Upper lobe of left lung (tissue), 6 donors: ENCODE measurements at regions not wholly inside any gene's neighbourhood (a gene's known extent, or its start where the extent isn't known, plus 50 kb on each side); places are given as distances from the start of the nearest gene placed in this dataset.

Experiments used
- ATAC-seq, 2 donors: fragments of 200-7000 bp; cut with Tn5 transposase; one replicate each; pipeline ENCODE4 v1.9.1; 2022; ENCODE audit warnings: mild to moderate bottlenecking in 2 of 2, moderate library complexity in 2 of 2; ENCODE audit not compliant: low FRiP score in 2 of 2
- DNase-seq, 2 donors: peaks; one replicate each; pipeline ENCODE4 v3.0.0-alpha.2; 2019 to 2020
- H3K27ac ChIP-seq, 4 donors: fragments of 200-600 bp; sonication (generic); one replicate each; pipeline ENCODE4 v1.5.1; 2016 to 2019
- H3K27me3 ChIP-seq, 4 donors: fragments of 200-600 bp; sonication (generic); one replicate each; pipeline ENCODE4 v1.5.1; 2017 to 2019
- H3K36me3 ChIP-seq, 4 donors: fragments of 200-600 bp; sonication (generic); one replicate each; pipeline ENCODE4 v1.5.1; 2016 to 2019
- H3K4me1 ChIP-seq, 4 donors: fragments of 200-600 bp; sonication (generic); one replicate each; pipeline ENCODE4 v1.5.1; 2018 to 2019
- H3K4me3 ChIP-seq, 4 donors: fragments of 200-600 bp; sonication (generic); one replicate each; pipeline ENCODE4 v1.5.1; 2017 to 2019; ENCODE audit warnings: mild to moderate bottlenecking in 2 of 4, moderate library complexity in 1 of 4
- H3K9me3 ChIP-seq, 4 donors: fragments of 200-600 bp; sonication (generic); one replicate each; pipeline ENCODE4 v1.5.1; 2018 to 2019
- CTCF ChIP-seq, 6 experiments: fragments of 450-650 bp in 4 of 6; fragments of 200-600 bp in 2 of 6; sonication (generic) in 2 of 6; IDR thresholded peaks; one replicate each; pipeline ENCODE4 v1.5.1; 2016 to 2019; ENCODE audit warnings: antibody characterized with exemption in 6 of 6
- EP300 ChIP-seq, 4 donors: sonication (generic); formaldehyde crosslinking; IDR thresholded peaks; one replicate each; pipeline ENCODE4 v1.5.1; 2017; ENCODE audit warnings: antibody characterized with exemption in 4 of 4, control low read depth in 2 of 4
- POLR2A ChIP-seq, 4 donors: fragments of 450-650 bp; IDR thresholded peaks; one replicate each; pipeline ENCODE4 v1.5.1; 2016 to 2017; ENCODE audit warnings: antibody characterized with exemption in 4 of 4, mild to moderate bottlenecking in 2 of 4
- POLR2AphosphoS5 ChIP-seq, 2 donors: sonication (generic); formaldehyde crosslinking; IDR thresholded peaks; one replicate each; pipeline ENCODE4 v1.5.1; 2017; ENCODE audit warnings: antibody characterized with exemption in 2 of 2
- WGBS, 2 donors: methylation state at CpG; one replicate each; pipeline ENCODE4 v1.1.5; 2017 to 2018; 5-methylcytosine and 5-hydroxymethylcytosine counted together
- donor health status: DM: no; HTN: no; CAD: no; lungs with moderate emphysema.
- donor health status: DM: no; HTN: yes; CAD: no; lungs with severe emphysema.

- H3K27me3 ChIP-seq = no peaks in the 10 kb centered on the region
- H3K9me3 ChIP-seq = no peaks in the 10 kb centered on the region
- H3K4me3 ChIP-seq = no peak overlapping the region
- no peak overlapping the region for H3K27ac ChIP-seq
- no peak for ATAC-seq
- no peak for TF ChIP-seq POLR2A (IDR thresholded peaks at IDR 0.05)
- no peak for TF ChIP-seq CTCF (IDR thresholded peaks at IDR 0.05)
- no peak for TF ChIP-seq EP300 (IDR thresholded peaks at IDR 0.05)
- TF ChIP-seq POLR2AphosphoS5 (IDR thresholded peaks at IDR 0.05) = no peak
- H3K4me1 ChIP-seq = no peaks in the 10 kb centered on the region
- WGBS, 2 donors = 76 to 83% methylated on average over 4 of the region's 4 CpGs
- H3K36me3 ChIP-seq = no peaks in the 10 kb centered on the region
- no peak for DNase-seq
Measured at GRCh38 chr2:147782141-147782930, 62.5 kb upstream of the ACVR2A start.

GRCh38 chr2:147779440-147779839, 65.4 kb upstream of the ACVR2A start:
- Histone ChIP-seq H3K36me3 (no peaks in the 10 kb centered on the region), H3K27ac (no peak overlapping the region), H3K4me1 (no peaks in the 10 kb centered on the region), H3K9me3 (no peaks in the 10 kb centered on the region), H3K27me3 (no peaks in the 10 kb centered on the region), H3K4me3 (no peak overlapping the region)
- no peak for TF ChIP-seq POLR2A (IDR thresholded peaks at IDR 0.05)
- no peak for TF ChIP-seq CTCF (IDR thresholded peaks at IDR 0.05)
- TF ChIP-seq EP300 (IDR thresholded peaks at IDR 0.05) = no peak
- TF ChIP-seq POLR2AphosphoS5 (IDR thresholded peaks at IDR 0.05) = no peak
- 79 to 85% methylated on average over 1 of the region's 1 CpG for WGBS, 2 donors
- DNase-seq (no peak), ATAC-seq (no peak)

GRCh38 chr2:147777394-147777793, 67.4 kb upstream of the ACVR2A start:
- Histone ChIP-seq H3K4me3 (no peak overlapping the region), H3K4me1 (no peaks in the 10 kb centered on the region), H3K9me3 (no peaks in the 10 kb centered on the region), H3K27ac (no peak overlapping the region), H3K27me3 (no peaks in the 10 kb centered on the region), H3K36me3 (no peaks in the 10 kb centered on the region)
- DNase-seq (no peak), ATAC-seq (no peak)
- WGBS, 2 donors = 79 to 83% methylated on average over 2 of the region's 2 CpGs
- TF ChIP-seq POLR2A (IDR thresholded peaks at IDR 0.05) (no peak), CTCF (IDR thresholded peaks at IDR 0.05) (no peak), POLR2AphosphoS5 (IDR thresholded peaks at IDR 0.05) (no peak), EP300 (IDR thresholded peaks at IDR 0.05) (no peak)

- H3K4me3 ChIP-seq = no peak overlapping the region
- no peaks in the 10 kb centered on the region for H3K9me3 ChIP-seq
- no peak overlapping the region for H3K27ac ChIP-seq
- H3K4me1 ChIP-seq = no peaks in the 10 kb centered on the region
- 88 to 97% methylated on average over 3 of the region's 3 CpGs for WGBS, 2 donors
- ATAC-seq (no peak), DNase-seq (no peak)
- H3K27me3 ChIP-seq = no peaks in the 10 kb centered on the region
- TF ChIP-seq POLR2AphosphoS5 (IDR thresholded peaks at IDR 0.05) = no peak
- H3K36me3 ChIP-seq = no peaks in the 10 kb centered on the region
Measured at GRCh38 chr2:147774805-147775204, 70.0 kb upstream of the ACVR2A start.

DNA sequence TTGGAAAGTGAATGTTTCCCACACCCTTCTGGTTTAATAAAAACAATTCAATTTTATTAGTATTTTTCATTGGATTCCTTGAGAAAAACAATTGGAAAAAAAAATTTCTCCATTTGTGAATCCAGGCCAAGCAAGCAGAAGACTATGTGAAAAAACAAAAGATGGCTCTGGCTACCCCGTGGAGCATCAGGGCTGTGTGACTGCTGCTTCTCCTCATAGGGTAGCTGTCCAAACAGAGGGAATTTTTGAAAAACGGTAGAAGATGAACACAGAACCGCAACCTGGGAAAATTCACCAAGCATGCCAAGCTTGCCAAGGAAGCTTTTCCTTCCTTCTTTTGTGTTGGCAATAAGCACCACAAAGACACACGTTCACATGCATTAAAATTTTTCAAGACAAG, 71.3 kb upstream of the ACVR2A start:
- H3K9me3 ChIP-seq = no peaks in the 10 kb centered on the region
- no peak overlapping the region for H3K27ac ChIP-seq
- H3K27me3 ChIP-seq = no peaks in the 10 kb centered on the region
- DNase-seq = no peak
- TF ChIP-seq CTCF (IDR thresholded peaks at IDR 0.05) = no peak
- no peak for TF ChIP-seq POLR2AphosphoS5 (IDR thresholded peaks at IDR 0.05)
- no peak for TF ChIP-seq EP300 (IDR thresholded peaks at IDR 0.05)
- no peak for TF ChIP-seq POLR2A (IDR thresholded peaks at IDR 0.05)
- WGBS, 2 donors = 63 to 70% methylated on average over 4 of the region's 4 CpGs
- H3K4me1 ChIP-seq = no peaks in the 10 kb centered on the region
- ATAC-seq = no peak
- H3K36me3 ChIP-seq = no peaks in the 10 kb centered on the region
- no peak overlapping the region for H3K4me3 ChIP-seq
